B cell (primary cell): ENCODE measurements at regions not wholly inside any gene's neighbourhood (a gene's known extent, or its start where the extent isn't known, plus 50 kb on each side); places are given as distances from the start of the nearest gene placed in this dataset.

Experiments used
- ATAC-seq: fragments of 200-7000 bp; cut with Tn5 transposase; one replicate; pipeline ENCODE4 v1.10.0; 2021; ENCODE audit warnings: low read depth, mild to moderate bottlenecking, moderate number of reproducible peaks, moderate library complexity
- CTCF ChIA-PET: fragments of 350-600 bp; sonication (Branson Sonifier 250); formaldehyde crosslinking; loops from one replicate; lab custom pipeline; 2021; ENCODE audit warnings: antibody characterized with exemption, inconsistent platforms; lab: Charles Lee
- POLR2A ChIA-PET: fragments of 350-600 bp; sonication (Branson Sonifier 250); formaldehyde crosslinking; loops from one replicate; lab custom pipeline; 2021; ENCODE audit warnings: antibody characterized with exemption; lab: Charles Lee
- DNase-seq: peaks from one replicate; pipeline ENCODE4 v3.0.0; 2013
- H2AFZ ChIP-seq: 2 replicates; pipeline ENCODE4 v1.6.1; 2012; ENCODE audit warnings: mild to moderate bottlenecking, low read depth, low read length; ENCODE audit not compliant: insufficient read depth, poor library complexity, severe bottlenecking
- H3K27ac ChIP-seq, 2 donors: 1 replicate in 1 of 2; 2 replicates in 1 of 2; pipeline ENCODE4 v1.5.1; 2012 to 2013; ENCODE audit warnings: low read length in 2 of 2, mild to moderate bottlenecking in 2 of 2, moderate library complexity in 1 of 2
- H3K27me3 ChIP-seq, 4 experiments: fragments of 200-600 bp in 1 of 4; sonication (generic) in 1 of 4; replicated peaks in 1 of 4; 1 replicate in 2 of 4; 2 replicates in 2 of 4; pipeline versions ENCODE4 v1.6.1 to v1.7.0; 2013 to 2016; ENCODE audit warnings: low read length in 3 of 4, mild to moderate bottlenecking in 2 of 4, mixed read lengths in 1 of 4, moderate library complexity in 1 of 4; ENCODE audit not compliant: insufficient read depth in 4 of 4, control insufficient read depth in 3 of 4; ENCODE audit errors: control extremely low read depth in 1 of 4
- H3K36me3 ChIP-seq, 2 experiments: replicated peaks in 1 of 2; 1 replicate in 1 of 2; 2 replicates in 1 of 2; pipeline versions ENCODE4 v1.6.1 to v1.7.1; 2013; ENCODE audit warnings: low read length in 1 of 2; ENCODE audit not compliant: insufficient read depth in 2 of 2, control insufficient read depth in 1 of 2; ENCODE audit errors: control extremely low read depth in 1 of 2, extremely low read depth in 1 of 2
- H3K4me1 ChIP-seq, 2 donors: fragments of 200-600 bp in 1 of 2; sonication (generic) in 1 of 2; 1 replicate in 1 of 2; 2 replicates in 1 of 2; pipeline versions ENCODE4 v1.5.1 to v1.6.1; 2013 to 2017; ENCODE audit warnings: low read length in 2 of 2; ENCODE audit not compliant: control insufficient read depth in 2 of 2, insufficient read depth in 2 of 2
- H3K4me2 ChIP-seq: replicated peaks from 2 replicates; pipeline ENCODE3; 2012; ENCODE audit warnings: mild to moderate bottlenecking, low read depth, low read length; ENCODE audit not compliant: poor library complexity, severe bottlenecking
- H3K4me3 ChIP-seq, 5 experiments: fragments of 200-600 bp in 1 of 5; sonication (generic) in 1 of 5; 1 replicate in 3 of 5; 2 replicates in 2 of 5; pipeline versions ENCODE4 v1.5.1 to v1.7.0; 2011 to 2016; ENCODE audit warnings: low read length in 4 of 5, mild to moderate bottlenecking in 4 of 5, low read depth in 2 of 5, control low read depth in 1 of 5, moderate library complexity in 1 of 5; ENCODE audit not compliant: insufficient read depth in 1 of 5; ENCODE audit errors: control extremely low read depth in 1 of 5, extremely low read depth in 1 of 5
- H3K79me2 ChIP-seq: fragments of 200-600 bp; sonication (generic); one replicate; pipeline ENCODE4 v1.6.0; 2016; ENCODE audit warnings: low read length; ENCODE audit not compliant: control insufficient read depth, insufficient read depth
- H3K9ac ChIP-seq: fragments of 200-600 bp; sonication (generic); 2 replicates; pipeline ENCODE4 v1.6.1; 2017; ENCODE audit warnings: mild to moderate bottlenecking, low read length, moderate library complexity
- H3K9me3 ChIP-seq, 3 donors: one replicate each; pipeline versions ENCODE4 v1.6.1 to v1.7.1; 2013; ENCODE audit warnings: low read length in 2 of 3; ENCODE audit not compliant: control insufficient read depth in 2 of 3, insufficient read depth in 1 of 3; ENCODE audit errors: control extremely low read depth in 1 of 3
- H4K20me1 ChIP-seq: 2 replicates; pipeline ENCODE4 v1.6.0; 2012; ENCODE audit warnings: mild to moderate bottlenecking, low read length; ENCODE audit not compliant: insufficient read depth, control insufficient read depth, poor library complexity, severe bottlenecking
- H3K27ac Mint-ChIP-seq: one replicate; pipeline ENCODE4 v1.8.0; 2021; ENCODE audit warnings: mixed read lengths
- H3K27me3 Mint-ChIP-seq: one replicate; pipeline ENCODE4 v1.8.0; 2021; ENCODE audit warnings: mixed read lengths
- H3K4me1 Mint-ChIP-seq: one replicate; pipeline ENCODE4 v1.8.0; 2021; ENCODE audit warnings: mixed read lengths
- H3K4me3 Mint-ChIP-seq: one replicate; pipeline ENCODE4 v1.8.0; 2021; ENCODE audit warnings: mixed read lengths
- H3K9me3 Mint-ChIP-seq: one replicate; pipeline ENCODE4 v1.8.0; 2022; ENCODE audit warnings: mixed read lengths; ENCODE audit not compliant: insufficient read depth
- EZH2 ChIP-seq: IDR thresholded peaks from 2 replicates; pipeline ENCODE4 v1.6.1; 2012; ENCODE audit warnings: borderline replicate concordance, low read depth, mild to moderate bottlenecking, moderate library complexity, low read length; ENCODE audit not compliant: insufficient read depth, poor library complexity, severe bottlenecking
- WGBS: methylation state at CpG from one replicate; pipeline ENCODE4 v1.1.5; 2013; ENCODE audit warnings: missing lambda C conversion rate; ENCODE audit not compliant: insufficient coverage; 5-methylcytosine and 5-hydroxymethylcytosine counted together
- intact Hi-C: fragments of 100-400 bp; cut with micrococcal nuclease; formaldehyde crosslinking; loops from one replicate; pipeline ENCODE4 v1.10.0; 2022
- TF ChIP-seq, protein P1 (sequence below): fragments of 200-600 bp; IDR thresholded peaks from one replicate; pipeline ENCODE4 v1.8.0; 2022; ENCODE audit warnings: antibody characterized with exemption, mild to moderate bottlenecking

DNA sequence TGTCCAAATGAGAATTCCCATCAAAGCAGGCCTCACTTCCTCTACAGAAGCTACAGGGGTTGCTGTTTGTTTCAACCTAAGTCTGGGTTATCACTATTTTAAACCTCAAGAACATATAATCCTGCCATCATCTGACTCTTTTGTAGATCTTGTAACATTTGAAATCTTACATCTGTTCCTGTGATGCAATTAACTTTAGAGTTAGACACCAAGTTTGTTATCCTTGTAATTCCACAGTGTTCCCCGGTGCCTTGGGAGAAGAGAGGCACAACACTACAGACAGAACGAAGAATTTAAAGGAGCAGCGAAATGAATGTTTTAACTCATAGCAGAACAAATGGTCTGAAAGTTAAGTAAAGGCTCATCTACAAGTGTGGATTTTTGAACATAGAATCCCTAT, 116.1 kb downstream of the UCHL5 start:
- no peaks in the 10 kb centered on the region for H3K27me3 Mint-ChIP-seq
- no peak overlapping the region for H3K27ac Mint-ChIP-seq
- ChIA-PET CTCF (interaction anchor here (1.1 kb wide), 1 partner anchor 135 kb away, joined by 3 read pairs; no protein-coding TSS in a partner anchor), POLR2A (no interaction called here)
- H3K9me3 ChIP-seq = no peaks in the 10 kb centered on the region
- H3K27ac ChIP-seq = no peak overlapping the region
- H3K9ac ChIP-seq = no peak overlapping the region
- no peak overlapping the region for H3K4me2 ChIP-seq
- no peak overlapping the region for H2AFZ ChIP-seq
- WGBS = 100% methylated on average over 1 of the region's 3 CpGs
- no peak for ATAC-seq
- peaks cover 12% of the 10 kb centered on the region for H3K4me1 Mint-ChIP-seq
- no peaks in the 10 kb centered on the region for H3K79me2 ChIP-seq
- H3K27me3 ChIP-seq = no peaks in the 10 kb centered on the region
- DNase-seq = no peak
- H3K9me3 Mint-ChIP-seq = peaks cover 4% of the 10 kb centered on the region
- no peak overlapping the region for H3K4me3 ChIP-seq
- no peaks in the 10 kb centered on the region for H4K20me1 ChIP-seq
- H3K36me3 ChIP-seq = no peaks in the 10 kb centered on the region
- TF ChIP-seq EZH2 = no peak
- TF ChIP-seq, protein P1, sequence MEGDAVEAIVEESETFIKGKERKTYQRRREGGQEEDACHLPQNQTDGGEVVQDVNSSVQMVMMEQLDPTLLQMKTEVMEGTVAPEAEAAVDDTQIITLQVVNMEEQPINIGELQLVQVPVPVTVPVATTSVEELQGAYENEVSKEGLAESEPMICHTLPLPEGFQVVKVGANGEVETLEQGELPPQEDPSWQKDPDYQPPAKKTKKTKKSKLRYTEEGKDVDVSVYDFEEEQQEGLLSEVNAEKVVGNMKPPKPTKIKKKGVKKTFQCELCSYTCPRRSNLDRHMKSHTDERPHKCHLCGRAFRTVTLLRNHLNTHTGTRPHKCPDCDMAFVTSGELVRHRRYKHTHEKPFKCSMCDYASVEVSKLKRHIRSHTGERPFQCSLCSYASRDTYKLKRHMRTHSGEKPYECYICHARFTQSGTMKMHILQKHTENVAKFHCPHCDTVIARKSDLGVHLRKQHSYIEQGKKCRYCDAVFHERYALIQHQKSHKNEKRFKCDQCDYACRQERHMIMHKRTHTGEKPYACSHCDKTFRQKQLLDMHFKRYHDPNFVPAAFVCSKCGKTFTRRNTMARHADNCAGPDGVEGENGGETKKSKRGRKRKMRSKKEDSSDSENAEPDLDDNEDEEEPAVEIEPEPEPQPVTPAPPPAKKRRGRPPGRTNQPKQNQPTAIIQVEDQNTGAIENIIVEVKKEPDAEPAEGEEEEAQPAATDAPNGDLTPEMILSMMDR = no peak
- peaks cover 0 to 11% of the 10 kb centered on the region in 2 donors for H3K4me1 ChIP-seq
- intact Hi-C loops = loop anchor here (5.0 to 10.0 kb wide), 2 partner anchors 72 to 136 kb away; partner anchors contain the start of gene RGS2
- H3K4me3 Mint-ChIP-seq = no peak overlapping the region

DNA sequence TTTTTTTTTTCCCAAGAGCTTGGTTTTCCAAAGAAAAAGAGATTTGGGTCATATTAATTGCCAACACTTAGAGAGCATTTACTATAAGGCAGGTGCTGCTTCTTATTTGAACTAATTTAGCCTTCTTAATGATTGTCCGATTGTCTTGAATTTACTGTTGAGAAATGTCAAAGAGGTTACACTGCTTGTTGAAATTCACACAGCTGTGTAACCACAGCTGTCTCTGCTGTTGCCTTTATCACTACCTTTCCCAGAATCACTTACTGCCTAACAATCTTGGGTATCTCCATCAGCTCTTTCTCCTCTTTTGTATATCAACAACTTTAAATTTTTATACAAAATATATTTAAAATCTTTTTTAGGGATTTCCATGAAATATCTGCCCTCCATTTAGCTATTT, 115.6 kb downstream of the UCHL5 start:
- no peak overlapping the region for H3K4me2 ChIP-seq
- no peak for TF ChIP-seq EZH2
- TF ChIP-seq, protein P1 = no peak
- no peaks in the 10 kb centered on the region for H3K9me3 ChIP-seq
- intact Hi-C loops = loop anchor here (5.0 to 10.0 kb wide), 2 partner anchors 71 to 136 kb away; partner anchors contain the start of gene RGS2
- H3K27ac ChIP-seq = no peak overlapping the region
- H3K36me3 ChIP-seq = no peaks in the 10 kb centered on the region
- ATAC-seq (no peak), DNase-seq (no peak)
- H3K27ac Mint-ChIP-seq = no peak overlapping the region
- H3K9ac ChIP-seq = no peak overlapping the region
- H3K27me3 Mint-ChIP-seq = no peaks in the 10 kb centered on the region
- no peaks in the 10 kb centered on the region for H4K20me1 ChIP-seq
- no CpG with 5 or more reads among the region's 1 CpG for WGBS
- no peak overlapping the region for H3K4me3 ChIP-seq
- H3K9me3 Mint-ChIP-seq = peaks cover 4% of the 10 kb centered on the region
- H3K4me3 Mint-ChIP-seq = no peak overlapping the region
- H3K4me1 ChIP-seq = peaks cover 0 to 11% of the 10 kb centered on the region in 2 donors
- no peaks in the 10 kb centered on the region for H3K27me3 ChIP-seq
- H3K4me1 Mint-ChIP-seq = peaks cover 12% of the 10 kb centered on the region
- no peaks in the 10 kb centered on the region for H3K79me2 ChIP-seq
- no peak overlapping the region for H2AFZ ChIP-seq
- ChIA-PET POLR2A (no interaction called here), CTCF (interaction anchor here (1.1 to 1.2 kb wide), 2 partner anchors 27 to 136 kb away, joined by 3 read pairs; no protein-coding TSS in a partner anchor)
